ENCODE measurements at regions not wholly inside any gene's neighbourhood (a gene's known extent, or its start where the extent isn't known, plus 50 kb on each side); places are given as distances from the start of the nearest gene placed in this dataset.

DNA sequence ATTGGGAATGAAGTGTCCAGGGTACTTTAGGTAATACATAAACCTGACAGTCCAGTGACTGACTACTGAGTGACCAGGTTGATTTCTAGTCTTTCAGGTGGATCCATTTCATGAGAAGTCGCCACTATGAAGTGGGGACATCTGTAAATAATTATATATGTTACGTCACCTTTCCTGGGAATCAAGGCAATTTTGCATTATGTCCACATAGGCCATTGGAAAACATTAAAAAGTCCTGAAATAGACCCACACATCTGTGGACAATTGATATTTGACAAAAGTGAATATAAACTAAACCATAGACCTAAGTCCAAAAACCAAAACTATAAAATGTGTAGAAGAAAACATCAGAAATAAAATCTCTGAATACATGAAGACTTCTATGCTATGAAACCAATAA is 231.5 kb downstream of the C6orf118 start:
- DNase-seq, result no peak

GRCh38 chr6:165071906-165072305 is 237.5 kb downstream of the C6orf118 start:
- no peak for DNase-seq

- no peak for DNase-seq
Measured at GRCh38 chr6:165060720-165061119, 248.7 kb downstream of the C6orf118 start.

DNA sequence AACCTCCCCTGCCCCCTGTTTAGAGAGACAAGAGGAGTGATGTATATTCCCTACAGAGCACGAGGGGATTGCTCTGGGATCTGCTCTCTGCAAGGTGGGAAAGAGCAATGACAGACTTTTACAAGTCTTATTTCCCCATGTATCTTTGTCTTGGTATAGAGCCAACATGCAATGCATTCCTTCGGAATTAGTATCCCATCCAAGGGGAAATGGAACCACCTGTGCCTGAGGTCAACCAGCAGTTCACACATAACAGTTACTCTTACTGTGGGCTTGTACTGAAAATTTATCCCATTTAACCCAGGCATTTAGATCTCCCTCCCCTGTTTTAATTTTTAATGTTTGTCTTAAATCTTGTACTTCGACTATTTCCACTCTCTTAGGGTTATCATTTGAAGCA is 250.4 kb downstream of the C6orf118 start:
- DNase-seq, result no peak

GRCh38 chr6:165056292-165056691 is 253.1 kb downstream of the C6orf118 start:
- no peak for DNase-seq

- no peak for DNase-seq
Measured at GRCh38 chr6:165055231-165055630, 254.2 kb downstream of the C6orf118 start.

DNA sequence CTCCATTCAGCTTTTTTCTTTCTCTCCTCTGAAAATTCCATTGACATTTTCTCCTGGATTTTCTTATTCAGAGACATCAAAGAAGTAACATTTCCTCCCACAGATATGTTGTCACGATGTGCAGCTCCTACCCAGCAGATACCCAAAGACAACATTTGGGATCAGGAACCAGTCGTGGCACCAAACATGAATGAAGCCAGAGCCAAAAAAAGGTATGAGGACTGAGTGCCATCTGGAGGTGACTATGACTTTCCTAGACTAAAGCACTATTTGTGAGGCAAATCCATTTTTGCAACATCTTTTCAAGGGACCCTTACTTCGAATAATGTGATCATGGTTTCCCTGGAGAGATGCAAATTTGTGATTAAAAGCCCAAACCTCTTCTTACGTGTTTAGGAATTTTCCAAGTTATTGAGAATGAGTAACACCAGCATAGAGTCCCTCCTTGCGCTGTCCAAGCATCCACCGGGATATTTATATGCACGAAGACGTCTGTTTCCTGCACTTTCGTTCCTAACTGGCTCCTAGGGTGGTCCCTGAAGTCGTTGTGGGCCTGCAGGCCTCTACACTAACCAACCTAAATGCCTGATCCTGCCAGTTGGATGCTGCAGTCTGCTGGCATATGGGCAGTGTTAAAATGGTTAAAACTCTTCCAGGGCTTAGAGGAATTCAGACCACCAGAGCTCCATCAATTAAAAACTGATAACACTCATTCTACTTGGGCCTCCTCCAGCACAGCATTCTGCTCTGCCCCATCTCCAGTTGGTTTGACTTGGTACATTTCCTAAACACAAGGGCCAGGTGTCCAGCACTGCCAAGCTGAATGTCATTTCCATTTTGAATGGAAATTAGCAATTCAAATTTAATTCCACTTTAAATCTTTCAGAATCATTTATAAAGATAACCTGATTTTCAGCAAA is 256.6 kb downstream of the C6orf118 start:
- no peak for DNase-seq

DNA sequence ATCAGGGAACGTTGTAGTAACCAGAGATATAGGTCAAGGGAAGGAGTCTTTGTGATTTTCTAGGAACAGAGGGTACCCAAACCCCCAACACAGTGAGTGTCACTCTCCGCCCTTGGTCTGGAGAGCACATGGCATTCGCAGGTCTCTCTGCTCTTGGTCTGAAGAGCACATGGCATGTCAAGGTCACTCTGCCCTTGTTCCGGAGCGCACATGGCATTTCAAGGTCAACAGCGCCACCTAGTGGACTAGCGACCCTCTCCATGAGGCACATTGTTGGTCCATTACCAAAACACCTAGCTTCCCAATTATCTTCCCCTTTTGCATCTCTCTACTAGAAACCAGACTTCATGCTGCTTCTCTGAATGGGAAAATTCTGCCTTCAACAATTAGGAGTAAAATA is 260.0 kb downstream of the C6orf118 start:
- DNase-seq, result peak in 1 of 2 donors; percentile 1

DNA sequence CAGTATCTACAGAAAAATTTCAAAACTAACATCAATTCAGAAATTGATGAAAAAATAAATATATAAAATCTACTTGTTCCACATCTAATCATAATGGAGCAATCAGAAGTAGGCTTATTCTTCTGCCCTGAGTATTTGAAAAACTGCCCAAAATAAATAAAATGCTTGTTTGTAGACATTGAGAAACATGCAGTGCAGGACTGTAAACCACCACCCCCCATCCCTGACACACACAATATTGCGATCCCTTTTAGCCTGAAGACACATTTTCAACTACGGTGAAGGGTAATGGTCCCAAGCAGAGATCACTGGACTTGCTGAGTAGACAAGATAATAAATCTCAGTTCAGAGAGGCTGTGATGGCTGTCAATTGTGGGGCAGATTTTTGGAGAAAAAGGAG is 261.5 kb downstream of the C6orf118 start:
- no peak for DNase-seq

DNA sequence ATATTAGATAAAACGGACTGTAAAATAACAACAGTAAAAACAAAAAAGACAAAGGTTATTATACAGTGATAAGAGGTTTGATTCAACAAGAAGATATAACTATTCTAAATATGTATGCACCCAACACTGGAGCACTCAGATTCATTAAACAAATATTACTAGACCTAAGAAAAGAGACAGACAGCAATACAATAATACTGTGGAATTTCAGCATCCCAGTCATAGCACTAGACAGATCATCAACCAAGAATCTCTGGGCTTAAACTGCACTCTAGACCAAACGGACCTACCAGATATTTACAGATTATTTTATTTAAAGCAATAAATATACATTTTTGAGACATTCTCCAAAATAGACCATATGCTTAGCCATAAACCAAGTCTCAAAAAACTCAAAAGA is 263.8 kb downstream of the C6orf118 start:
- no peak for DNase-seq

DNA sequence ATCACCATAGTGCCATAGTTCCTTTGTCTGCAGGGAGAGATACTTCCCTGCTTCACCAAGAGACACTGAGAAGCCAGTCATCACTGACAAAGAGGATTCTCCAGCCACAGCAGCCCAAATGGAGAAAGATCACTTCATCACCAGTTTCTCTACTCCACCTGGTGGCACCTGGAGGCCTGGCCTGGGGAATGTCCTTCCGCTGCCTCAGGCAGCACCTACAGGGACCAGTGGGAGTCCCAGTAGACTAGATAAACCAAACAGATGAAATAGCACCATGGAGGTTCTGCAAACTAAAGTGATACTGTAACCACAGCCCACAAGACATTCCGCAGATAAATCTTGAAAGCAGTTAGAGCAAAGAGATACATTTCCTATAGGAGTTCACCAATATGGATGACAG is 266.5 kb downstream of the C6orf118 start:
- DNase-seq, result no peak

- no peak for DNase-seq
Measured at GRCh38 chr6:165040440-165040839, 269.0 kb downstream of the C6orf118 start.

DNA sequence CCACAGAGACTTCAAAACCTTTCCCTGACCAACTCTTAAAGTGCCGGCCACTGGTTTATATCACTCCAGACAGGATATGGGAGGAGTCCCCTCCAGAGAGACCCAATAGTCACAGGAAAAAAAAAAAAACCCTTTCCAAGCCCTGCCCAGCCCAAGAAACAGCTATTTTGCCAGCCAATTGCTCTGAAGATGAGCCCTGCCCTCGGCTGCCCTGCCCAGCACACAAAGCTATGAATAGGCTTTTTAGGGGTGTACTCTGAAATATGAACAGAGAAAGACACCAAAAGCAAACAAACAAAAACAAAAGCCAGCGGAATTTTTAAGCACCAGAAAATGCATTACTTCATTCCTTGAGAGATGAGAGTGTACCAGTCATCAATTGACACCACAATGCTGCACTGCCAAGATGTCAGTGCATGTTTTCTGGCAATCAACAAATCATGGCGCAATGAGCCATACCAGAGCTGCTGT is 275.1 kb downstream of the C6orf118 start:
- DNase-seq, result no peak

DNA sequence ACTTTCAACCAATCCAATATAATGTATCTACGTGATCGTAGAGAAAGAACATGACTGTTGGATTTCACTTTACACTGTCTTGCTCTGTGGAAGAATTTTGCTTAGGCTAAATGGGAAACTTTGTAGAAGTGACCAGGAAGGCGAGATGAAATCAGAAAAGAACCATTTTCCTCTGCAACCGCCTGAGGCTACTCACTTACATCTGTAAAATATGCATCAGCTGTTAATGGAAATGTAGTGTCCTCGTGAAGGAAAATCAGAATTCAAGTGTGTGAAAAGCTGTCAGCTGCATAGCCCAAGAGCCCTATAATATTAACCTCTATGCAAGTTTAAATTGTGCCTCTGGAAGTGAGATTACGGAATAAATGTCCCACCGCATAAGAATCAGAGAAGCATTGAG is 277.9 kb downstream of the C6orf118 start:
- DNase-seq, result no peak

GRCh38 chr6:165025040-165025439 is 284.4 kb downstream of the C6orf118 start:
- no peak for DNase-seq

DNA sequence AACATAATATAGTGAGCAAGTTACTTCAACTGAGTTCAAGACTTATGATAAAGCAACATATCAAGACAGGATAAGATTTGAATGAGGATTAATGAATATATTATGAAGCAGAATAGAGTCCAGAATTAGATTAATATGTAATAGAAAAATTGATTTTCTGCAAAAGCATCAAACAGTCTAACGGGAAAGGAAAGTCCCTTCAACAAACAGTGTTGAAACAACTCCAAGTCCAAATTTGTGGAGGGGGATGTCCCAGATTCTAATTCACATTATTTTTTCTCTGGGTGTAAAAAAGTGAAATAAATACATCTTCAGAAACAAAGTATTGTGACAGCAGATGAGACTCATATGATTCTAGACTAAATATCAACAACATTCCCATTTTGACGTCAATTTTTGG is 289.7 kb downstream of the C6orf118 start:
- no peak for DNase-seq

GRCh38 chr6:165015676-165016075 is 293.7 kb downstream of the C6orf118 start:
- DNase-seq, result no peak

- DNase-seq, result no peak
Measured at GRCh38 chr6:165013701-165014100, 295.7 kb downstream of the C6orf118 start.

DNA sequence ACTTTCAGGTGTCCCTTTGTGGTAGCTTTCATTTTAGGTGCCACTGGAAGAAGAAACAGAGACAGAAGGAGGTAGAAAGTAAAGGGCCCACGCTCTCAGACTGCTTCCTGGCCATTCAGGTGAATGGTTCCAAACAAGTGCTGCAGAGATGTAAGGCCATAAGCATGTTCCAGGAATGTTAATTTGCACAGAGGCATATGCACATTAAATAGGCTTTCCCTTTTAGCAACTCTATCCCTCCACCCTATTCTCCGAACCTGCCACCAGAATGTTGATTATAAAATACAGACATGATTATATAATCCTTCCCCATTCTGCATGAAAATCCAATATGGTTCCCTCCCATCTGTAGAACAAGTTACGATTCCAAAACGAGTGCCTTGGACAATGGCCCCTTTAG is 297.2 kb downstream of the C6orf118 start:
- DNase-seq, result no peak

DNA sequence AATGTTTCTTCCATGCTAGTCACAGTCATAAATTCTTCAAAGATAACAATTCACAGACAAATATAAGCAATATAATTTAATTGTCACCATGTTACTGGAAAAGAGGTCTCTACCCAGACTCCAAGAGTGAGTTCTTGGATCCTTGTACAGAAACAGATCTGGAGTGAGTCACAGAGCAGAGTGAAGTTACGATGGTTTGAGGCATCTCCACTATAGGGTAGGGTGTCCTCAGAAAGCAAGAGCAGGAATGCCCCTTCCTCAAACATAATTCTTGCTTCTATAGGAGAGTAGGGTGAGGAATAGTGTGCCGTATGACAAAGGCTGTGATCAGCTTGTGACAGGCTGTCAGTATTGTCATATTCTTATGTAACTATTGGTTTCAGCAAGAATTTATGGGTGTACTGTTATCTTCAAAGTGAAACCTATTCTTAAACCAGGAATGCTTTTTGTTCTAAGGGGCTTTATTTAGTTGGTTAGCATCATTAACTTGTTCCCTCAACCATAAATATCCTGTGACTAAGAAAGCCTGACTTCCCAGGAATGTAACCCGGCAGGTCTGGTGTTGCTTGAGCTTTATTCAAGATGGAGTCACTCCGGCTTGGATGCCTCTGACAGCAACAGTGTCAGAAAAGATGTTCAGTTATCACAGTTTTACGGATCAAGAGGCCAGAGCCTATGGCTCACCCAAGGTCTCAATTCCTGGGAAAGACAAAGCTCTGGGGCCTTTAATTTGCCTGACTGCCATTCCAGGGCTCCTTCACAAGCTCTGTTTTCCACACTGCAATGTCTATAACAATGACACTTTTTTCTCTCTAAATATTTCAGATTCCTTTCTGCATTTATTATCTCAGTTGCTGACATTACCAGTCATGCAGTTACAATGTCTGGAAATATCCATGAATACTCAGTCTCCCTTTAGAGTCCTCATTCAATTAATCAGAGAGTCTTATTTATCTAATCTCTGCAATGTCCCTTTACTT is 298.6 kb downstream of the C6orf118 start:
- no peak for DNase-seq

GRCh38 chr6:165008971-165009370 is 300.4 kb downstream of the C6orf118 start:
- no peak for DNase-seq

DNA sequence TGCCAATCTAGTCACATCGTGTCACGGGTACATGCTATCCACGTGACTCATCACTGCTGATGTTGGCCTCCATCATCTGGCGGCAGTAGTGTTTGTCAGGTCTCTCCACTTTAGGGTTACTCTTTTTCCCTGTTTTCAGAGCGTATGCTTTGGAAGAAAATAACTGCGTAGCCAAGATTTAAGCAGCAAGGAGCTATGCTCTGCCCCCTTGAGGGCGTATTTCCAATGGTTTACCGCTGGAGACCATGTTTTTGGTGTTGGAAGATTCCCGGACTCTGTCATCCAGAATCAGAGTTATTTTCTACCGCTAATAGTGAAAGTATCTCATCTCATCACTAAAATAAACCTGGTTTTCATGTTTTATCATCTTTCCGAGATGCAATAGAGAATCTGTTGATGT is 306.5 kb downstream of the C6orf118 start:
- no peak for DNase-seq

DNA sequence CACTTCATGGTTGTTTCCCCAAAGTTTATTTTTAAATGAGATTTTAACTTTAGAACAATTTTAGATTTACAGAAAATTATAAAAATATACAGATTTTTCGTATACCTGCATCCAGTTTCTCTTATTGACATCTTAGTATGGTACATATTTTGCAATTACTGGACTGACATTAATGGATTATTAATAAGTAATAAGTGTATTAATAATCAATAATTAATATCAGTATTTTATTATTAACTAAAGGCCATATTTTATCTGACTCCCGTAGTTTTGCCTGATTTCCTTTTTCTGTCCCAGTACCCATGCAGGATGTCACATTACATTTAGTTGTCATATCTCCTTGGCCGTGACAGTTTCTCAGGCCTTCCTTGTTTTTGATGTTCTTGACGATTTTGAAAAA is 307.0 kb downstream of the C6orf118 start:
- no peak for DNase-seq
